ENCODE measurements at regions not wholly inside any gene's neighbourhood (a gene's known extent, or its start where the extent isn't known, plus 50 kb on each side); places are given as distances from the start of the nearest gene placed in this dataset.

- DNase-seq (ENCODE audit: low spot score): no peak
These were observed 60.5 kb downstream of the NR2F2 start for GRCh38 chr15:96390986-96391385.

GRCh38 chr15:96392380-96393208 lies 62.1 kb downstream of the NR2F2 start:
- DNase-seq (ENCODE audit: low spot score): no peak

- no peak for DNase-seq (ENCODE audit: low spot score)
These were observed 62.7 kb downstream of the NR2F2 start for GRCh38 chr15:96393209-96393513.

- no peak for DNase-seq (ENCODE audit: low spot score)
These were observed 65.2 kb downstream of the NR2F2 start for GRCh38 chr15:96395687-96396086.

GRCh38 chr15:96398776-96399175 lies 68.3 kb downstream of the NR2F2 start:
- no peak for DNase-seq (ENCODE audit: low spot score)

GRCh38 chr15:96402403-96402802 lies 71.9 kb downstream of the NR2F2 start:
- no peak for DNase-seq (ENCODE audit: low spot score)

GRCh38 chr15:96403071-96403470 lies 72.6 kb downstream of the NR2F2 start:
- DNase-seq (ENCODE audit: low spot score): no peak

GRCh38 chr15:96403932-96404331 lies 73.4 kb downstream of the NR2F2 start:
- DNase-seq (ENCODE audit: low spot score): no peak

- DNase-seq (ENCODE audit: low spot score): no peak
These were observed 74.1 kb downstream of the NR2F2 start for GRCh38 chr15:96404560-96404959.

- no peak for DNase-seq (ENCODE audit: low spot score)
These were observed 75.8 kb downstream of the NR2F2 start for GRCh38 chr15:96406291-96406690.

GRCh38 chr15:96406701-96407100 lies 76.2 kb downstream of the NR2F2 start:
- no peak for DNase-seq (ENCODE audit: low spot score)

- no peak for DNase-seq (ENCODE audit: low spot score)
These were observed 77.0 kb downstream of the NR2F2 start for GRCh38 chr15:96407482-96407881.

- DNase-seq (ENCODE audit: low spot score): no peak
These were observed 78.2 kb downstream of the NR2F2 start for GRCh38 chr15:96408591-96409183.

GRCh38 chr15:96409215-96410138 lies 79.0 kb downstream of the NR2F2 start:
- no peak for DNase-seq (ENCODE audit: low spot score)

GRCh38 chr15:96410175-96411055 lies 79.9 kb downstream of the NR2F2 start:
- DNase-seq (ENCODE audit: low spot score): no peak

- no peak for DNase-seq (ENCODE audit: low spot score)
These were observed 80.8 kb downstream of the NR2F2 start for GRCh38 chr15:96411056-96412031.

GRCh38 chr15:96412045-96412905 lies 81.8 kb downstream of the NR2F2 start:
- no peak for DNase-seq (ENCODE audit: low spot score)

GRCh38 chr15:96412906-96413231 lies 82.4 kb downstream of the NR2F2 start:
- no peak for DNase-seq (ENCODE audit: low spot score)

GRCh38 chr15:96413657-96414056 lies 83.2 kb downstream of the NR2F2 start:
- no peak for DNase-seq (ENCODE audit: low spot score)

- DNase-seq (ENCODE audit: low spot score): no peak
These were observed 84.4 kb downstream of the NR2F2 start for GRCh38 chr15:96414875-96415274.
